Left cardiac atrium (tissue), 4 donors: ENCODE measurements at regions not wholly inside any gene's neighbourhood (a gene's known extent, or its start where the extent isn't known, plus 50 kb on each side); places are given as distances from the start of the nearest gene placed in this dataset.

Source experiments
- ATAC-seq, 2 donors: fragments of 200-7000 bp; cut with Tn5 transposase; one replicate each; pipeline ENCODE4 v1.9.1; 2020; ENCODE audit warnings: mild to moderate bottlenecking in 2 of 2, moderate library complexity in 2 of 2
- DNase-seq: peaks from one replicate; pipeline ENCODE4 v3.0.0-alpha.2; 2020
- intact Hi-C, 2 donors: fragments of 100-400 bp; cut with DNase I; formaldehyde crosslinking; loops; one replicate each; pipeline versions ENCODE4 v1.14.1 to v1.15.1; 2022 to 2023
- donor health status: DM: no; HTN: yes; CAD: no.
- donor health status: DM: no; HTN: yes; CAD: no; lungs with severe emphysema.
- donor health status: DM: yes; HTN: yes; CAD: no.
- donor health status: Dilated cardiomyopathy.

DNA sequence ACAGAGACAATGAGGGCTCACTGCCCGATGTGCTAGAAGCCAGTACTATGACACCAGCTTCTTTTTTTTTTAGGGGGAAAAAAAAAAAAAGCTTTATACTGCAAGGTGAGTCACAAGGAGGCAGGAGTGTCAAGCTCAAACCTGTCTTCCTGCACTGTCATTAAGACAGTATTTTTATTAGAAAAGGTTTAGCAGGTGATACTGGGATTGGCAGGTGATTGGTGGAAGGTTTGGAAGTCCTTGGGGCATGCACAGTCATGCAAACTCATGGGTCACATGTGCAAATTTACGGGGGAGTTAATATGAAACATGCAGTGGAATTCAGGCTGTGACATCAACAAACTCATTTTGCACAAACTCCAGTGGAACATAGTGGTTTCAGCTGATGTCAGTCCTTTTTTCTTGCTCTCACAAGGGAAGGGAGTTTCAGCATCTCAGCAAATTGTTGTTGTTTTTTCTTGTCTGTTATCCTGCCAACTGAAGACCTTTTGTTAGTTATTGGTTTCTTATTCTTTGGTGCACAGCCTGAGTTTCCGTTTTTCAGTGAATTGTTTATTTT lies 530.6 kb downstream of the ANKRD7 start:
- intact Hi-C loops: no loop called here
- ATAC-seq: no peak
- DNase-seq: no peak

- DNase-seq: no peak
- intact Hi-C loops: no loop called here
- no peak for ATAC-seq
Measured at GRCh38 chr7:118757066-118757465, 532.6 kb downstream of the ANKRD7 start.

- peak in 1 of 2 donors; percentile 44 for ATAC-seq
- DNase-seq: no peak
- intact Hi-C loops: no loop called here
Measured at GRCh38 chr7:118758582-118758981, 534.1 kb downstream of the ANKRD7 start.

GRCh38 chr7:118759921-118760320 lies 535.4 kb downstream of the ANKRD7 start:
- no peak for DNase-seq
- no peak for ATAC-seq
- intact Hi-C loops: no loop called here

DNA sequence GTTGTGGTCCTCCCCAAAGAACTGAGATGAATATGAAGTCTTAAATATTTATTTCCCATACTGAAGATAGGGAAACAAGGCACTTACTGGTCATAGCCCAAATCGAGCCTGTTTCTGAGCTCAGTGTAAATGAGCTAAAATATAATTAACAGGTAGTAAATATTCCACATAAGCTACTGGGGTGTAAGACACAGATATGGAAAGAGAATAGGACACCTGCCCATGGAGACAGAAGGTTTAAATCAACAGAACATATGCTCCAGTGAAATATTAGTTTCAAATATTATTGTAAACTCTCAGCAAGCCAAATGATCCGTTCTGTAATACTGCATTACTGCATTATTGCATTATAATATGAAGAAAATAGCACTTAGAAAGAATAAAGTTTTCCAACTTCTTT lies 537.9 kb downstream of the ANKRD7 start:
- intact Hi-C loops: no loop called here
- ATAC-seq (no peak), DNase-seq (no peak)

GRCh38 chr7:118764221-118764620 lies 539.7 kb downstream of the ANKRD7 start:
- DNase-seq: no peak
- intact Hi-C loops: no loop called here
- no peak for ATAC-seq

- intact Hi-C loops: no loop called here
- DNase-seq (no peak), ATAC-seq (no peak)
Measured at GRCh38 chr7:118771672-118772071, 547.2 kb downstream of the ANKRD7 start.

- intact Hi-C loops: no loop called here
- no peak for DNase-seq
- no peak for ATAC-seq
Measured at GRCh38 chr7:118777308-118777707, 552.8 kb downstream of the ANKRD7 start.

GRCh38 chr7:118792682-118793081 lies 568.2 kb downstream of the ANKRD7 start:
- intact Hi-C loops: no loop called here
- ATAC-seq (no peak), DNase-seq (no peak)

- ATAC-seq (no peak), DNase-seq (no peak)
- intact Hi-C loops: no loop called here
Measured at GRCh38 chr7:118793582-118793981, 569.1 kb downstream of the ANKRD7 start.

- DNase-seq (no peak), ATAC-seq (peak in 1 of 2 donors; percentile 57)
- intact Hi-C loops: no loop called here
Measured at GRCh38 chr7:118794419-118794818, 569.9 kb downstream of the ANKRD7 start.

DNA sequence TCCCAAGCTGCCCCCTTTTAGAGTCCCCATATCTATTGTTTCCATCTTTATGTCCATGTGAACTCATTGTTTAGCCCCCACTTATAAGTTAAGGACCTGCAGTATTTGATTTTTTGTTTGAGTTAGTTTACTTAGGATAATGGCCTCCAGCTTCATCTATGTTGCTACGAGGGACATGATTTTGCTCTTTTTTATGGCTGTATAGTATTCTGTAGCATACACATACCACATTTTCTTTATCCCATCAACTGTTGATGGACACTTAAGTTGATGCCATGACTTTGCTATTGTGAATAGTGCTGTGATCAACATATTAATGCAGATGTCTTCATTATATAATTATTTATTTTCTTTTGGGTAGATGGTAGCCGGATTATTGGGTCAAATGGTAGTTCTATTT lies 576.9 kb downstream of the ANKRD7 start:
- no peak for ATAC-seq
- intact Hi-C loops: no loop called here
- DNase-seq: no peak

GRCh38 chr7:118802726-118803125 lies 578.2 kb downstream of the ANKRD7 start:
- intact Hi-C loops: no loop called here
- ATAC-seq (no peak), DNase-seq (no peak)

DNA sequence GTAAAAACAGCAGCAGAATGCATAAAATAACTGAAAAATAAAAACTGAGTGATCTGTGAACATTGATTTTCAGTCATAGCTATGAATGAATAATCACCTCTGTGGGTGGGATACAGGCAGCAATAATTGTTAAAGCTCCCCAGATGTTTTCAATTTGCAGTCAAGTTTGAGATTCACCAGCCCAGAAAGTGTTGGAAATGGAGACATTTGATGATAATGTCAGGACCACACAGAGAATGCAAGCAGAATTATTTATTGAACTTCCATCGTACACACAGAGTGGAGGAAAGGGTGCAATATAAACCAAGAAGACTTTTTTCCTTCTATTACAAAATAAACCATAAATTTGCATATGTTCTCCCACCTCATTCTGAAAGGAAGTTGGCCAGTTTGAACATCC lies 601.7 kb downstream of the ANKRD7 start:
- intact Hi-C loops: no loop called here
- no peak for ATAC-seq

GRCh38 chr7:118836933-118837332 lies 612.4 kb downstream of the ANKRD7 start:
- intact Hi-C loops: no loop called here
- ATAC-seq (no peak), DNase-seq (no peak)

More for the DNA sequence above, 601.7 kb downstream of the ANKRD7 start:
- no peak for DNase-seq

DNA sequence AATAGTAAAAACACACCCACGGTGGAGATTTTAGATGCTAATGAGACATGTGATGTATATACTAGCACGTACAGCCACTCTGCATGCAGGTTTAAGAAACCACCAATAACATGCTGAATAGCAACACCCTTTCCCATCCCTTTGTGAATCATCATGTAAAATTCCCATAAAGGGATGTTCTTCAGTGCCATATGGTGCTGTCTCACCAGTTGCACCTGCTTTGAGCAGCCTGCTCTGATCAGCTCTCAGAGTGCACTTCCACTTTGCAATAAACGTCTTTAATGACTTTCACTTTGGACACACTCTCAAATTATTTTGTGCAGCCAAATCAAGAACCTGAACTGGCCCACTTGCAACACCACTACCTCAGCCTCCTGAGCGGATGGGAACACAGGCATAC lies 615.0 kb downstream of the ANKRD7 start:
- ATAC-seq: no peak
- intact Hi-C loops: no loop called here
- no peak for DNase-seq

- intact Hi-C loops: no loop called here
- no peak for DNase-seq
- ATAC-seq: no peak
Measured at GRCh38 chr7:118843456-118843855, 619.0 kb downstream of the ANKRD7 start.

DNA sequence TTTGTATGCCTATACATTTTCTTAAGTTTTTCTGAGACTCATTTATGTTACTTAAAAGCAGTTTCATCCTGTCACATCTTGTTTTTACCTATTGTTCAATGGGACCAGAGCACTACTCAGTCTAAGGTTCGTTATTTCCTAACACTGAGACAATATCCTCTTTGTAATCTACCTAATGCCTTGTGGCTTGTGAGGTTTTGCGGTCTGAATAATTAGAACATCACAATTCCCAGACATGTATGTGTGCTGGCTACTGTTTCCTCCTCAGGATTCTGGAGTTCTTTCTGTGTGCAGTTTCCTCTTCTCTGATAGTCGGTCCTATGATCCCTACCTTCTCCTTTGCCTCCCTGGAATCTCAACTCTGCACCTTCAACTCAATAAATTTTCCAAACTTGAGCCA lies 620.2 kb downstream of the ANKRD7 start:
- no peak for ATAC-seq
- intact Hi-C loops: loop anchor here in 1 of 2 donors (5.0 kb wide), 1 partner anchor 53 kb away; no protein-coding TSS in a partner anchor
- DNase-seq: no peak

DNA sequence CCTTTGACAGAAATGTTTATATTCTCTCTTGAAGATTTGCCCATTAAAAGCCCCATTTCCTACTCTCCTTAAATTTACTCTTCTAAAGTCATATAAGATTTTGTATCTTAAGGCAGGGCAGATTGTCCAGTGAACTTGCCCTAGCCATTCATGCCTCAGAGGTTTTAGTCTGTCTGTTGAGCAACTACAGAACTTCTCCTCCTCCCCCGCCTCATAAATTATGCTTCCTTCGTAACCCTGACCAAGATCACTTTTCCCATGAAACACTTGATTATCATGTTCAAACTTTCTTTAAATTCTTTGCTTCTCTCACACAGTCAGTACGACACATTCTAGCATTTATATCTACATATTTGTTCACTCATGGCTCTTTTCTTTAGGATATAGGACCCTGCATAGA lies 621.3 kb downstream of the ANKRD7 start:
- ATAC-seq (no peak), DNase-seq (no peak)
- intact Hi-C loops: loop anchor here in 1 of 2 donors (5.0 kb wide), 1 partner anchor 52 kb away; no protein-coding TSS in a partner anchor

DNA sequence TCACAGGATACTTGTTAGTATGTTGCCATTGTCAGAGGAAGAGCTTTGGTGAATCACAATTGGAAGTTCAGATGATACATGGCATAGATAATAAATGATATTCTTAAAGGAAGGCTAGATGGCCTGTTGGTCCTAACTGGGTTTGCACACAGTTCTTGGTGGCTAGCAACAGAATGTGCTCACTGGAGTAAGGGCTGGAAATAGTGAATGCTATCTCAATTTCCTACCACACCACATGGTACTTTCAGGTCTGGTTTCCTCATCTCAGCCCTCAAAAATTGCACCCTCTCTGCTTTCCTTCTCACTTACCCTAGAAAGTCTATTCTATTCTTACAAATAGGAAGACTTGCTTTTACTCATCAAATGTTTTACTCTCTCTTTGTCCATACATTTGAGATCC lies 622.5 kb downstream of the ANKRD7 start:
- no peak for DNase-seq
- intact Hi-C loops: loop anchor here in 1 of 2 donors (5.0 kb wide), 1 partner anchor 50 kb away; no protein-coding TSS in a partner anchor

DNA sequence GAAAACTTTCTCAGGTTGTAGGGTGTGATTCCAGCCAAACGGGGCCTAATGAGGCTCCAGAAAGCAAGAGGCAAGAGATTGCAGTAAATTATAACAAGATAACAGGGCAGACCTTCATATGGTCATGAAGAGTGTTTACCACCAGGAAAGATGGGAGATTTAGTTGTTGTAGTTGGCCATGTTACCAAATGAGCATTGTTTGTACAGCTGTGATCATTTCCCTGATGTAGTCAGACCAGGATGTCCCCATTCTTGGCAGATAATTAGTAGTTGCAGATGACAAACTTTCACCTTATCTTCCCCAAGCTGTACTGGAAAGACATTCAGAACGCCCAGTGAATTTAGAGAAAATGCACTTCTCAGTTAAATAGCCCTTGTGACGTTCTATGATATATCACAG lies 630.8 kb downstream of the ANKRD7 start:
- DNase-seq (no peak), ATAC-seq (no peak)
- intact Hi-C loops: no loop called here

More for the DNA sequence above, 622.5 kb downstream of the ANKRD7 start:
- ATAC-seq: no peak
